ENCODE measurements at regions not wholly inside any gene's neighbourhood (a gene's known extent, or its start where the extent isn't known, plus 50 kb on each side); places are given as distances from the start of the nearest gene placed in this dataset.

DNA sequence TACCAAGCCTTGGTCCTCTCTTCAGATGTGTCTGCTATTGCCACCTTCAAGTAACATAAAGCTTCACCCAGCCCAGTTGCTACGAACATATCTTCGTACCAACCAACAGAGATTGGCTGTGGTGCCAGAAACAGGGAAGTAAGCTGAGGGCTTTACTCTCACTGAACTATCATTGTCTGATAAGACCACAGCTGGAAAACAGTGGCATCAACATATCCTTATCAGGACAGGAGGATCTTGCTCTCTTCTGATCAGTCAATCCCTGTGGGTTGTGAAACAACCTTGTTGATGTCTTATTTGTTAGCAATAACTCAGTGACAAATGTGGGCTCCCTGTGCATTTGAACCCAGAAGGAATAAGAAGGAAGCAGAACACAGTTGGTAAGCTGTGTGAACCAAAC is 446.3 kb upstream of the MAF start:
- Histone ChIP-seq H3K9ac (ENCODE audit: low read length) (no peak overlapping the region), H3F3A (ENCODE audit: low read length, unreplicated experiment) (no peaks in the 10 kb centered on the region), H4K20me1 (ENCODE audit: low read length) (no peaks in the 10 kb centered on the region), H3K36me3 (ENCODE audit: low read depth, low read length) (no peaks in the 10 kb centered on the region), H3K79me2 (ENCODE audit: low read length) (no peaks in the 10 kb centered on the region), H3K27ac (ENCODE audit: low read length) (no peak overlapping the region), H3K4me2 (ENCODE audit: low read length) (no peak overlapping the region), H3K9me2 (replicated peaks; ENCODE audit: low read length) (no peaks in the 10 kb centered on the region), H3K4me1 (ENCODE audit: insufficient read depth, low read length) (no peaks in the 10 kb centered on the region), H3K4me3 (ENCODE audit: low read length) (no peak overlapping the region), H2AFZ (ENCODE audit: low read length) (no peak overlapping the region), H3K9me3 (ENCODE audit: low read length) (no peaks in the 10 kb centered on the region), H3K27me3 (ENCODE audit: low read length) (0 out of 2 replicates have a peak, but pooled peaks cover 7% of the 10 kb centered on the region)
- ATAC-seq (no peak), DNase-seq (no peak)
- CTCF ChIA-PET = no interaction called here
- POLR2A ChIA-PET (ENCODE audit: unreplicated experiment) = no interaction called here
- no peak for TF ChIP-seq EZH2 (IDR thresholded peaks at IDR 0.05; ENCODE audit: low read length, unreplicated experiment)
- no peak for TF ChIP-seq EZH2phosphoT487 (IDR thresholded peaks at IDR 0.05; ENCODE audit: borderline replicate concordance, low read length)
- TF ChIP-seq, protein P1, sequence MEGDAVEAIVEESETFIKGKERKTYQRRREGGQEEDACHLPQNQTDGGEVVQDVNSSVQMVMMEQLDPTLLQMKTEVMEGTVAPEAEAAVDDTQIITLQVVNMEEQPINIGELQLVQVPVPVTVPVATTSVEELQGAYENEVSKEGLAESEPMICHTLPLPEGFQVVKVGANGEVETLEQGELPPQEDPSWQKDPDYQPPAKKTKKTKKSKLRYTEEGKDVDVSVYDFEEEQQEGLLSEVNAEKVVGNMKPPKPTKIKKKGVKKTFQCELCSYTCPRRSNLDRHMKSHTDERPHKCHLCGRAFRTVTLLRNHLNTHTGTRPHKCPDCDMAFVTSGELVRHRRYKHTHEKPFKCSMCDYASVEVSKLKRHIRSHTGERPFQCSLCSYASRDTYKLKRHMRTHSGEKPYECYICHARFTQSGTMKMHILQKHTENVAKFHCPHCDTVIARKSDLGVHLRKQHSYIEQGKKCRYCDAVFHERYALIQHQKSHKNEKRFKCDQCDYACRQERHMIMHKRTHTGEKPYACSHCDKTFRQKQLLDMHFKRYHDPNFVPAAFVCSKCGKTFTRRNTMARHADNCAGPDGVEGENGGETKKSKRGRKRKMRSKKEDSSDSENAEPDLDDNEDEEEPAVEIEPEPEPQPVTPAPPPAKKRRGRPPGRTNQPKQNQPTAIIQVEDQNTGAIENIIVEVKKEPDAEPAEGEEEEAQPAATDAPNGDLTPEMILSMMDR (conservative IDR thresholded peaks at IDR 0.05; ENCODE audit: low read depth, low read length) = no peak
- no TSS peak for BruUV-seq (replicated peaks)
- intact Hi-C loops (cut with micrococcal nuclease) = no loop called here

DNA sequence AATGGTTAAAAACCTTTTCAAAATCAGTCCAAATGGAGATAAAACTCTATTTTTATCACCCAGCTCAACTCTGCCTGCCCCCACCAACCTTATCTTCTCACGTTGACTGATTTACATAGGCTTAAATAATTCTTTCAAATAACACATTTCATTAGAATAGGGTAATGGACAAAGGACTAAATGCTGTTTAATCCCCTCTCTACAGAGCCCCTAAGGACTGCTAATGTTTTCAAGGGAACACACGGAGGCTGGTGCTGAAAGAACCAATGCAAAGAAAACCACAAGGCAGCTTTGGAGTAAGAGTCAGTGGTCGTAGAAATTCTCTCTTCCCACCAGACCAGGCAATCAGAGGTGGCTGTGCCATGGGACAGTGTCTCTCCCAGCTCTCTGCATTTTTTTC is 445.7 kb upstream of the MAF start:
- DNase-seq (no peak), ATAC-seq (no peak)
- Histone ChIP-seq H3K27ac (ENCODE audit: low read length) (no peak overlapping the region), H3K27me3 (ENCODE audit: low read length) (peaks cover 12% of the 10 kb centered on the region; the same call in 1 of the 2 replicates), H2AFZ (ENCODE audit: low read length) (no peak overlapping the region), H3K9me2 (replicated peaks; ENCODE audit: low read length) (no peaks in the 10 kb centered on the region), H3K9ac (ENCODE audit: low read length) (no peak overlapping the region), H4K20me1 (ENCODE audit: low read length) (no peaks in the 10 kb centered on the region), H3K4me3 (ENCODE audit: low read length) (no peak overlapping the region), H3K9me3 (ENCODE audit: low read length) (no peaks in the 10 kb centered on the region), H3K4me1 (ENCODE audit: insufficient read depth, low read length) (no peaks in the 10 kb centered on the region), H3F3A (ENCODE audit: low read length, unreplicated experiment) (no peaks in the 10 kb centered on the region), H3K36me3 (ENCODE audit: low read depth, low read length) (no peaks in the 10 kb centered on the region), H3K4me2 (ENCODE audit: low read length) (no peak overlapping the region), H3K79me2 (ENCODE audit: low read length) (no peaks in the 10 kb centered on the region)
- no TSS peak for BruUV-seq (replicated peaks)
- intact Hi-C loops (cut with micrococcal nuclease) = no loop called here
- ChIA-PET CTCF (no interaction called here), POLR2A (ENCODE audit: unreplicated experiment) (no interaction called here)
- TF ChIP-seq, protein P1 (conservative IDR thresholded peaks at IDR 0.05; ENCODE audit: low read depth, low read length) = no peak
- TF ChIP-seq EZH2 (IDR thresholded peaks at IDR 0.05; ENCODE audit: low read length, unreplicated experiment) (no peak), EZH2phosphoT487 (IDR thresholded peaks at IDR 0.05; ENCODE audit: borderline replicate concordance, low read length) (no peak)

DNA sequence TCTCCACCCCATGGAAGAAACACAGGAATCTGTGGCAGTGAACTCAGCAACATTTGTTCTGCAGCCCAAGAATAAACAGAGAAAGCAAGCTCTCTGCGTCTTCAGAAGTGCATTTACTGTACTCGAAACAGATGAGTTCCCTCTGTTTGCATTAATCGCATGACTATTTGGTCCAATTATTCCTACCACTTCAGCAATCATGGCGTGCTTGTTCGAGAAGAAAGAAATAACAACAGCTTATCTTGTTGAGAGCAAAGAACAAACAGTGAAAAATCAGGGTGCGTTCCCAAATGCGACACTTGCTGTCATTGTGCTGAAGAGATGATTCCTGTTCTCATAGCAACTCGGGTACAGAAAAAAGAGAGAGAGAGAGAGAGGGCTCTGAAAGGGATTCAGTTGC is 445.3 kb upstream of the MAF start:
- ATAC-seq = no peak
- POLR2A ChIA-PET (ENCODE audit: unreplicated experiment) = no interaction called here
- no peaks in the 10 kb centered on the region for H3K9me3 ChIP-seq (ENCODE audit: low read length)
- no peak overlapping the region for H3K27ac ChIP-seq (ENCODE audit: low read length)
- TF ChIP-seq EZH2 (IDR thresholded peaks at IDR 0.05; ENCODE audit: low read length, unreplicated experiment) (no peak), EZH2phosphoT487 (IDR thresholded peaks at IDR 0.05; ENCODE audit: borderline replicate concordance, low read length) (no peak)
- TF ChIP-seq, protein P1 (conservative IDR thresholded peaks at IDR 0.05; ENCODE audit: low read depth, low read length) = no peak
- peaks cover 12% of the 10 kb centered on the region; the same call in 1 of the 2 replicates for H3K27me3 ChIP-seq (ENCODE audit: low read length)
- BruUV-seq (replicated peaks) = no TSS peak
- DNase-seq = no peak
- H3K36me3 ChIP-seq (ENCODE audit: low read depth, low read length) = no peaks in the 10 kb centered on the region
- no peak overlapping the region for H3K4me3 ChIP-seq (ENCODE audit: low read length)
- no peaks in the 10 kb centered on the region for H3K79me2 ChIP-seq (ENCODE audit: low read length)
- CTCF ChIA-PET = no interaction called here
- H4K20me1 ChIP-seq (ENCODE audit: low read length) = no peaks in the 10 kb centered on the region
- intact Hi-C loops (cut with micrococcal nuclease) = no loop called here
- H2AFZ ChIP-seq (ENCODE audit: low read length) = no peak overlapping the region
- no peaks in the 10 kb centered on the region for H3K4me1 ChIP-seq (ENCODE audit: insufficient read depth, low read length)
- H3K9me2 ChIP-seq (replicated peaks; ENCODE audit: low read length) = no peaks in the 10 kb centered on the region
- no peak overlapping the region for H3K9ac ChIP-seq (ENCODE audit: low read length)
- H3F3A ChIP-seq (ENCODE audit: low read length, unreplicated experiment) = no peaks in the 10 kb centered on the region
- H3K4me2 ChIP-seq (ENCODE audit: low read length) = no peak overlapping the region

Measured in PC-3 (cell line).